Calu3 (cell line): ENCODE measurements at regions not wholly inside any gene's neighbourhood (a gene's known extent, or its start where the extent isn't known, plus 50 kb on each side); places are given as distances from the start of the nearest gene placed in this dataset.

Source experiments
- BruUV-seq: library from RNA; stranded (reverse); fragments of 400-500 nt; replicated peaks from 2 replicates; lab custom pipeline; 2021; lab: Mats Ljungman, UMichigan
- CTCF ChIA-PET: fragments of 300-600 bp; sonication (Branson Sonifier 250); formaldehyde crosslinking; loops from one replicate; lab custom pipeline; 2022; ENCODE audit warnings: antibody characterized with exemption; lab: Charles Lee
- DNase-seq: peaks from one replicate; pipeline ENCODE4 v3.0.0; 2022
- H3K27ac Mint-ChIP-seq: one replicate; pipeline ENCODE4 v1.8.0; 2022; ENCODE audit warnings: mixed read lengths; ENCODE audit not compliant: unreplicated experiment
- H3K27me3 Mint-ChIP-seq: one replicate; pipeline ENCODE4 v1.8.0; 2022; ENCODE audit warnings: mixed read lengths; ENCODE audit not compliant: unreplicated experiment
- H3K36me3 Mint-ChIP-seq: one replicate; pipeline ENCODE4 v1.8.0; 2022; ENCODE audit warnings: mild to moderate bottlenecking, moderate library complexity, mixed read lengths; ENCODE audit not compliant: insufficient read depth, unreplicated experiment
- H3K4me1 Mint-ChIP-seq: one replicate; pipeline ENCODE4 v1.8.0; 2022; ENCODE audit warnings: mild to moderate bottlenecking, low read depth, mixed read lengths; ENCODE audit not compliant: unreplicated experiment
- H3K4me3 Mint-ChIP-seq: one replicate; pipeline ENCODE4 v1.8.0; 2022; ENCODE audit warnings: mild to moderate bottlenecking, low read depth, moderate library complexity, mixed read lengths; ENCODE audit not compliant: unreplicated experiment
- H3K9me3 Mint-ChIP-seq: one replicate; pipeline ENCODE4 v1.8.0; 2022; ENCODE audit warnings: low read depth, mixed read lengths; ENCODE audit not compliant: unreplicated experiment
- intact Hi-C: fragments of 100-400 bp; cut with micrococcal nuclease; formaldehyde crosslinking; loops from one replicate; pipeline ENCODE4 v1.10.0; 2022; ENCODE audit not compliant: unreplicated experiment
- TF ChIP-seq, protein P1 (sequence below): fragments of 200-600 bp; IDR thresholded peaks from one replicate; pipeline ENCODE4 v1.8.0; 2022; ENCODE audit warnings: antibody characterized with exemption; ENCODE audit not compliant: unreplicated experiment

DNA sequence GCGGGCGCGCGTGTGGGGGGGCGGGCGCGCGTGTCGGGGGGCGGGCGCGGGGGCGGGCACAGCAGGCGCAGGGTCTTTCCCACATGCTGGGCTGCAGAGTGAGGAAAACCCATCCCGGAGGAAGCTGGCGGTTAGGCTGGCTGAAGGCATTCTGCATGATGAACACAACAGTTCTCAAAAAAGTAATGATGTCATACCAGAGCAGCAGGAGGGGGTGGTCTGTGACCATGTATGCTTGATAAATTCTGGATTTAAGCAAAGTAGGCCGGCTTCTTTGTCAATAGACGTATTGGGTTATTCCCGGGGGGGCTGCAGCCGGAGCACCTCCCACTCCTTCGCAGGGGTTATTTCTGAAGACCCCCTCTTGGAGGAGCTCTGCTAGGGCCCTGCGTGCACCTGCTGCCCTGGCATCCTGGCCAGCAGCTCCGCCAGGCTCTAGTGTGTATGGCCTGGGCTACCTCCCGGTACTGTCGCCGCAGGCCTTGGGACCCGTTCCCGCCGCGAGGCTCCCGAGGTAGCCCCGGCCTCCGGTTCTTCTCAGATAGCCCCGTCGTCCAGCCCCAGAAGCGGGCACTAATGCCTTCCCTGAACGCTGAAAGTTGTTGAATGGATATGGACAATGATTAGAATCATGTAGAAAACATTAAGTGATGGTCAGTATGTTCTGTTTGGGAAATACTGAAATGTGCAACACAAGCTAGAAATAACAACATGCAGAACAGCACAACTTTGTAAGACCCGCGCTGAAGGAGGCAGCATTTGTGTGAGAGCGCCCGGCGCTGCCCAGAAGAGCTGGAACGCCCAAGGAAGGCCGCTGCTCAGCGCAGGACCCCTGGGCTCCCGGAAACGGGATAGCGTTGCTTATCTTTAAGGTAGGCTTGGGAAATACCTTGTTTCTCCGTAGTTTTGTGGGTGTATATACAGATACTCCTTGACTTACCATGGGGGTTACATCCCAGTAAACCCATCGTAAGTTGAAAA is 101.4 kb upstream of the RAB6C start:
- H3K9me3 Mint-ChIP-seq, result no peaks in the 10 kb centered on the region
- TF ChIP-seq, protein P1, sequence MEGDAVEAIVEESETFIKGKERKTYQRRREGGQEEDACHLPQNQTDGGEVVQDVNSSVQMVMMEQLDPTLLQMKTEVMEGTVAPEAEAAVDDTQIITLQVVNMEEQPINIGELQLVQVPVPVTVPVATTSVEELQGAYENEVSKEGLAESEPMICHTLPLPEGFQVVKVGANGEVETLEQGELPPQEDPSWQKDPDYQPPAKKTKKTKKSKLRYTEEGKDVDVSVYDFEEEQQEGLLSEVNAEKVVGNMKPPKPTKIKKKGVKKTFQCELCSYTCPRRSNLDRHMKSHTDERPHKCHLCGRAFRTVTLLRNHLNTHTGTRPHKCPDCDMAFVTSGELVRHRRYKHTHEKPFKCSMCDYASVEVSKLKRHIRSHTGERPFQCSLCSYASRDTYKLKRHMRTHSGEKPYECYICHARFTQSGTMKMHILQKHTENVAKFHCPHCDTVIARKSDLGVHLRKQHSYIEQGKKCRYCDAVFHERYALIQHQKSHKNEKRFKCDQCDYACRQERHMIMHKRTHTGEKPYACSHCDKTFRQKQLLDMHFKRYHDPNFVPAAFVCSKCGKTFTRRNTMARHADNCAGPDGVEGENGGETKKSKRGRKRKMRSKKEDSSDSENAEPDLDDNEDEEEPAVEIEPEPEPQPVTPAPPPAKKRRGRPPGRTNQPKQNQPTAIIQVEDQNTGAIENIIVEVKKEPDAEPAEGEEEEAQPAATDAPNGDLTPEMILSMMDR, result no peak
- no peak overlapping the region for H3K27ac Mint-ChIP-seq
- H3K27me3 Mint-ChIP-seq, result peaks cover 11% of the 10 kb centered on the region
- no peak for DNase-seq
- H3K4me1 Mint-ChIP-seq, result no peaks in the 10 kb centered on the region
- CTCF ChIA-PET, result no interaction called here
- intact Hi-C loops, result no loop called here
- H3K36me3 Mint-ChIP-seq, result no peaks in the 10 kb centered on the region
- H3K4me3 Mint-ChIP-seq, result no peak overlapping the region
- BruUV-seq, result no TSS peak

DNA sequence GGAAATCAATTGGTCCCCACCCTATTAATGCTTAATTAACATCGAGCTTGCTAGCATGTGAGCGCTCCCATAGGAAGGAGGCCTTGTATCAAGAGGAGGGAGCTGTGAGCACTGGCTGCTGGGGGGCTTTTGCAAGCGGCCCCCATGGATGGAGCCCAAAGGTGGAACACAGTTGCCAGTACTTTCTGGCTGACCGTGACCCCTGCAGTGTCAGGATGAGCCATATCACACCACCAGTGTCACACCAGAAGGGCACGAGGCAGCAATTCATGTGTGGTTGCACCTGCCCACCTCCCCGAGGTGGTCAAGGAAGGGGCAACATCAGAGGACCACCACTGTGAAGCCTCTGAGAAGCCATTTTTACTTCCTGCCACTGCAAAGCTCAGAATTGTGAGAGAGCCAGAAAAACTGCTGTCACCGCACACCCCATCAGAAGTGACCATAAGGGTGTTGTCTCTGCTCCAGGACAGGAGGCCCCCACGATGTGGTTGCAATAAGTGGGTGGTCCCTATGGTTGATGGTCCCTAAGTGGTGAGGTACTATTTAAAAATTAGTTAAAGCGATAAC is 99.8 kb upstream of the RAB6C start:
- intact Hi-C loops, result no loop called here
- Mint-ChIP-seq H3K27ac (no peak overlapping the region), H3K4me3 (no peak overlapping the region), H3K4me1 (no peaks in the 10 kb centered on the region), H3K36me3 (no peaks in the 10 kb centered on the region), H3K27me3 (peaks cover 15% of the 10 kb centered on the region), H3K9me3 (no peaks in the 10 kb centered on the region)
- no TSS peak for BruUV-seq
- CTCF ChIA-PET, result no interaction called here
- no peak for DNase-seq
- TF ChIP-seq, protein P1, result no peak

DNA sequence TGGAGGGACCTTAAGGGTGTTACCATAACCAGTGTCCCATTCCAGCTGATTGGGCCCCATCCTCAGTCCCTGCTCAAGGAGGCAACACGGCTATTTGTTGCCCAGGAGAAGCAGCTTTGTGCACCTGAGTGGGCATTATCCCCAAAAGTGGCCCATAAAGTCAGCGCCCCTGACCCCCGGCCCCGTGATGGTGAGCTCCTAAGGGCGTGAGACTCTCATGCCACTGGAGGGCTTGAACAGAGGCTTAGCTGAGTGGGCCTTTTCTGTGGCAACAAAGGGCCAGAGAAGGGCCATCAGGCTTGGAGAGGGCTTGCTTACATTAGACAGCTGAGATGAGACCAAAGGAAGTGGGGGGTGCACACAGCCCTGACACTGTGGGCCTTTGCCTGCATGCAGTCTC is 99.2 kb upstream of the RAB6C start:
- BruUV-seq, result no TSS peak
- peaks cover 16% of the 10 kb centered on the region for H3K27me3 Mint-ChIP-seq
- no peak overlapping the region for H3K27ac Mint-ChIP-seq
- H3K4me3 Mint-ChIP-seq, result no peak overlapping the region
- TF ChIP-seq, protein P1, result no peak
- no peaks in the 10 kb centered on the region for H3K4me1 Mint-ChIP-seq
- no peaks in the 10 kb centered on the region for H3K36me3 Mint-ChIP-seq
- CTCF ChIA-PET, result no interaction called here
- no peak for DNase-seq
- H3K9me3 Mint-ChIP-seq, result no peaks in the 10 kb centered on the region
- intact Hi-C loops, result no loop called here

DNA sequence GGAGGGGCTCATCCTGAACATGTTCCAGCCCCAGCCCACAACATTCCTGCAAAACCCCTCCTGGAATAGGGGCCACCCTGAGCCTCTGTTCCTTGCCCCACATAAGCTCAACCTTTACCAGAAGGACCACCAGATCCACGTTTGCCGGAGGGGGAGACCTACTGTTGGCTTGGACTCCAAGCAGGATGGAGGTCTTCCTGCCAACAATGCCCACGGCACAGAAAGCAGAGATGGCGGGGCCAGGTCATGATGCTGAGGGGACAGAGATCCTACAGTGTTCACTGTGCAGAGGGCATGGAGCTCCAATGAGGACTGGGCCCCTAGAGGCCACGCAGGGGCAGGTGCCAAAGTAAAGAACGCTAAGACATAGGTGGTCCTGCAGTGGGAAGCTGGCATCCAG is 98.5 kb upstream of the RAB6C start:
- no TSS peak for BruUV-seq
- no peaks in the 10 kb centered on the region for H3K4me1 Mint-ChIP-seq
- CTCF ChIA-PET, result no interaction called here
- TF ChIP-seq, protein P1, result no peak
- no peak overlapping the region for H3K4me3 Mint-ChIP-seq
- peaks cover 23% of the 10 kb centered on the region for H3K27me3 Mint-ChIP-seq
- intact Hi-C loops, result no loop called here
- H3K36me3 Mint-ChIP-seq, result no peaks in the 10 kb centered on the region
- no peak overlapping the region for H3K27ac Mint-ChIP-seq
- H3K9me3 Mint-ChIP-seq, result no peaks in the 10 kb centered on the region
- DNase-seq, result no peak
